ENCODE measurements at regions not wholly inside any gene's neighbourhood (a gene's known extent, or its start where the extent isn't known, plus 50 kb on each side); places are given as distances from the start of the nearest gene placed in this dataset.

- WGBS, 2 donors: 94 to 98% methylated on average over 3 of the region's 3 CpGs
- no peaks in the 10 kb centered on the region for H3K9me3 ChIP-seq (ENCODE audit: control insufficient read depth in 4 of 4, insufficient read depth in 3 of 4, low read length in 3 of 4)
- no peak overlapping the region for H3K27ac ChIP-seq (ENCODE audit: low read depth in 1 of 2, low read length in 1 of 2)
- DNase-seq (no peak), ATAC-seq (ENCODE audit: insufficient read depth, low FRiP score) (no peak)
- no peak overlapping the region for H3K9ac ChIP-seq (ENCODE audit: insufficient read depth in 1 of 2, low read length in 2 of 2)
- no peaks in the 10 kb centered on the region for H3K27me3 ChIP-seq (ENCODE audit: control insufficient read depth in 3 of 3, insufficient read depth in 3 of 3, low read length in 2 of 3)
- H3K4me3 ChIP-seq: no peak overlapping the region
- no peaks in the 10 kb centered on the region for H3K4me1 ChIP-seq (ENCODE audit: control insufficient read depth in 5 of 5, insufficient read depth in 5 of 5, low read length in 5 of 5)
- no peaks in the 10 kb centered on the region for H3K36me3 ChIP-seq (ENCODE audit: control insufficient read depth in 4 of 4, insufficient read depth in 4 of 4, low read length in 4 of 4)
- TF ChIP-seq, protein P1, sequence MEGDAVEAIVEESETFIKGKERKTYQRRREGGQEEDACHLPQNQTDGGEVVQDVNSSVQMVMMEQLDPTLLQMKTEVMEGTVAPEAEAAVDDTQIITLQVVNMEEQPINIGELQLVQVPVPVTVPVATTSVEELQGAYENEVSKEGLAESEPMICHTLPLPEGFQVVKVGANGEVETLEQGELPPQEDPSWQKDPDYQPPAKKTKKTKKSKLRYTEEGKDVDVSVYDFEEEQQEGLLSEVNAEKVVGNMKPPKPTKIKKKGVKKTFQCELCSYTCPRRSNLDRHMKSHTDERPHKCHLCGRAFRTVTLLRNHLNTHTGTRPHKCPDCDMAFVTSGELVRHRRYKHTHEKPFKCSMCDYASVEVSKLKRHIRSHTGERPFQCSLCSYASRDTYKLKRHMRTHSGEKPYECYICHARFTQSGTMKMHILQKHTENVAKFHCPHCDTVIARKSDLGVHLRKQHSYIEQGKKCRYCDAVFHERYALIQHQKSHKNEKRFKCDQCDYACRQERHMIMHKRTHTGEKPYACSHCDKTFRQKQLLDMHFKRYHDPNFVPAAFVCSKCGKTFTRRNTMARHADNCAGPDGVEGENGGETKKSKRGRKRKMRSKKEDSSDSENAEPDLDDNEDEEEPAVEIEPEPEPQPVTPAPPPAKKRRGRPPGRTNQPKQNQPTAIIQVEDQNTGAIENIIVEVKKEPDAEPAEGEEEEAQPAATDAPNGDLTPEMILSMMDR (IDR thresholded peaks at IDR 0.05; ENCODE audit: control extremely low read depth, extremely low read depth): no peak
These were observed 106.6 kb upstream of the ATP2B1 start for GRCh38 chr12:89815225-89815624.

DNA sequence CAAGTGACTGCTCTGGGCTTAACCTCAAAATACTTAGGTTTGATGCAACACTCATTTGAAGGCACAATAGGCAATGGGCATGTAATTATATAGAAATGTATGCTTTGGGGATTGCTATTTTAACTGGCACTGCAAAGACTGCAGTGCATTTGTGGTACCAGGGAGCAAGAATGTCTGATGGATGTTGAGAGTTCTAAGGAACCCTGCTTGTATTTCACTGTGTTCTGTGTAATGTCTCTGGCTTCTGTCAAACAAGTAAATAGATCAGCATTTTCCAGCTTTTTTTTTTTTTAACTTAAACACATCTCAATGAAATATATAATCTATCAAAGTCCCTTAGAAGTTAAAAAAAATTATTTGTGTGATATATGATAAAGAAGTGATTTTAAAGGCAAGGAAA is 94.8 kb upstream of the ATP2B1 start:
- Histone ChIP-seq H3K9ac (ENCODE audit: insufficient read depth in 1 of 2, low read length in 2 of 2) (no peak overlapping the region), H3K27ac (ENCODE audit: low read depth in 1 of 2, low read length in 1 of 2) (no peak overlapping the region), H3K4me1 (ENCODE audit: control insufficient read depth in 5 of 5, insufficient read depth in 5 of 5, low read length in 5 of 5) (no peaks in the 10 kb centered on the region), H3K36me3 (ENCODE audit: control insufficient read depth in 4 of 4, insufficient read depth in 4 of 4, low read length in 4 of 4) (no peaks in the 10 kb centered on the region), H3K9me3 (ENCODE audit: control insufficient read depth in 4 of 4, insufficient read depth in 3 of 4, low read length in 3 of 4) (no peaks in the 10 kb centered on the region), H3K27me3 (ENCODE audit: control insufficient read depth in 3 of 3, insufficient read depth in 3 of 3, low read length in 2 of 3) (no peaks in the 10 kb centered on the region), H3K4me3 (no peak overlapping the region)
- ATAC-seq (ENCODE audit: insufficient read depth, low FRiP score) (no peak), DNase-seq (no peak)
- TF ChIP-seq, protein P1 (IDR thresholded peaks at IDR 0.05; ENCODE audit: control extremely low read depth, extremely low read depth): no peak

DNA sequence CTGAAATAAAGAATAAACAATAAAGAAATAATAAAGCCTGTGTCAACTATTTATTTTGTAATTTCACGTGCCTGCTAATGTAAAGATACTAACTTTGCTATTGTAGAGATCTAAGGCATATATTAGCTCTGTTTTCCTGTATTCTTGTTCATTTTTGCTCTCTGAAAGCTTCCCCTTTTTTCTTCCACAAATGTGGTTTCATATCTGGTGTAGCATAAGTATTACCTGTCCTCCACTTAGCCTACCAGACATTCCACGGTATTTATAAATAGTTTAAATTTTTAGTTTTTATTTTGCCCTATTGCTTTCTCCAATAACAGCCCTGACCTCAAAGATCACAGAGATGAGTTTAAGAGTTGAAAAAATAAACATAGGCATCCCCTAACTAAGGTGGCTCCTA is 92.6 kb upstream of the ATP2B1 start:
- no peak overlapping the region for H3K27ac ChIP-seq (ENCODE audit: low read depth in 1 of 2, low read length in 1 of 2)
- H3K4me1 ChIP-seq (ENCODE audit: control insufficient read depth in 5 of 5, insufficient read depth in 5 of 5, low read length in 5 of 5): no peaks in the 10 kb centered on the region
- 30 to 52% methylated on average over 2 of the region's 2 CpGs for WGBS, 2 donors
- no peaks in the 10 kb centered on the region for H3K27me3 ChIP-seq (ENCODE audit: control insufficient read depth in 3 of 3, insufficient read depth in 3 of 3, low read length in 2 of 3)
- TF ChIP-seq, protein P1 (IDR thresholded peaks at IDR 0.05; ENCODE audit: control extremely low read depth, extremely low read depth): no peak
- H3K9me3 ChIP-seq (ENCODE audit: control insufficient read depth in 4 of 4, insufficient read depth in 3 of 4, low read length in 3 of 4): no peaks in the 10 kb centered on the region
- no peak overlapping the region for H3K9ac ChIP-seq (ENCODE audit: insufficient read depth in 1 of 2, low read length in 2 of 2)
- no peak overlapping the region for H3K4me3 ChIP-seq
- H3K36me3 ChIP-seq (ENCODE audit: control insufficient read depth in 4 of 4, insufficient read depth in 4 of 4, low read length in 4 of 4): no peaks in the 10 kb centered on the region
- ATAC-seq (ENCODE audit: insufficient read depth, low FRiP score) (no peak), DNase-seq (no peak)

GRCh38 chr12:89800435-89800834 is 91.8 kb upstream of the ATP2B1 start:
- no peak for DNase-seq
- H3K4me3 ChIP-seq: no peak overlapping the region
- H3K27ac ChIP-seq (ENCODE audit: low read depth in 1 of 2, low read length in 1 of 2): no peak overlapping the region
- H3K27me3 ChIP-seq (ENCODE audit: control insufficient read depth in 3 of 3, insufficient read depth in 3 of 3, low read length in 2 of 3): no peaks in the 10 kb centered on the region
- TF ChIP-seq, protein P1 (IDR thresholded peaks at IDR 0.05; ENCODE audit: control extremely low read depth, extremely low read depth): no peak
- H3K36me3 ChIP-seq (ENCODE audit: control insufficient read depth in 4 of 4, insufficient read depth in 4 of 4, low read length in 4 of 4): no peaks in the 10 kb centered on the region
- no peaks in the 10 kb centered on the region for H3K9me3 ChIP-seq (ENCODE audit: control insufficient read depth in 4 of 4, insufficient read depth in 3 of 4, low read length in 3 of 4)
- no peak for ATAC-seq (ENCODE audit: insufficient read depth, low FRiP score)
- H3K9ac ChIP-seq (ENCODE audit: insufficient read depth in 1 of 2, low read length in 2 of 2): no peak overlapping the region
- no peaks in the 10 kb centered on the region for H3K4me1 ChIP-seq (ENCODE audit: control insufficient read depth in 5 of 5, insufficient read depth in 5 of 5, low read length in 5 of 5)

Measured in lung (tissue), 11 donors.